HUES48 (cell line): ENCODE measurements at regions not wholly inside any gene's neighbourhood (a gene's known extent, or its start where the extent isn't known, plus 50 kb on each side); places are given as distances from the start of the nearest gene placed in this dataset.

Experiments used
- H3K27ac ChIP-seq: one replicate; pipeline ENCODE4 v1.7.0; 2013; ENCODE audit warnings: low read depth, low read length, inconsistent platforms
- H3K27me3 ChIP-seq: 2 replicates; pipeline ENCODE4 v1.6.1; 2013; ENCODE audit warnings: mild to moderate bottlenecking, low read length; ENCODE audit not compliant: control insufficient read depth, insufficient read depth
- H3K36me3 ChIP-seq: 2 replicates; pipeline ENCODE4 v1.6.1; 2013; ENCODE audit warnings: low read length; ENCODE audit not compliant: control insufficient read depth, insufficient read depth
- H3K4me1 ChIP-seq: 2 replicates; pipeline ENCODE4 v1.6.1; 2013; ENCODE audit warnings: mild to moderate bottlenecking, low read length; ENCODE audit not compliant: control insufficient read depth, insufficient read depth
- H3K4me3 ChIP-seq: 2 replicates; pipeline ENCODE4 v1.5.1; 2013; ENCODE audit warnings: mild to moderate bottlenecking, low read depth, low read length
- H3K9ac ChIP-seq: 2 replicates; pipeline ENCODE4 v1.6.1; 2013; ENCODE audit warnings: mild to moderate bottlenecking, low read depth, low read length, moderate library complexity
- H3K9me3 ChIP-seq: 2 replicates; pipeline ENCODE4 v1.6.1; 2013; ENCODE audit warnings: low read length; ENCODE audit not compliant: control insufficient read depth, insufficient read depth

- Histone ChIP-seq H3K27me3 (no peaks in the 10 kb centered on the region), H3K36me3 (no peaks in the 10 kb centered on the region), H3K9ac (no peak overlapping the region), H3K4me1 (no peaks in the 10 kb centered on the region), H3K27ac (no peak overlapping the region), H3K4me3 (no peak overlapping the region), H3K9me3 (no peaks in the 10 kb centered on the region; the same call in 1 of the 2 replicates)
These were observed 99.8 kb downstream of the COPS8 start for GRCh38 chr2:237185553-237185925.

- Histone ChIP-seq H3K9me3 (no peaks in the 10 kb centered on the region; the same call in 1 of the 2 replicates), H3K4me1 (no peaks in the 10 kb centered on the region), H3K4me3 (no peak overlapping the region), H3K27ac (no peak overlapping the region), H3K9ac (no peak overlapping the region), H3K27me3 (no peaks in the 10 kb centered on the region), H3K36me3 (no peaks in the 10 kb centered on the region)
These were observed 104.1 kb downstream of the COPS8 start for GRCh38 chr2:237189799-237190198.

- no peak overlapping the region for H3K4me3 ChIP-seq
- H3K27ac ChIP-seq: no peak overlapping the region
- H3K9ac ChIP-seq: no peak overlapping the region
- no peaks in the 10 kb centered on the region for H3K27me3 ChIP-seq
- no peaks in the 10 kb centered on the region for H3K36me3 ChIP-seq
- H3K4me1 ChIP-seq: no peaks in the 10 kb centered on the region
- H3K9me3 ChIP-seq: no peaks in the 10 kb centered on the region; the same call in 1 of the 2 replicates
These were observed 105.5 kb downstream of the COPS8 start for GRCh38 chr2:237190966-237191713.

- no peaks in the 10 kb centered on the region for H3K27me3 ChIP-seq
- H3K4me1 ChIP-seq: peaks cover 2% of the 10 kb centered on the region
- no peak overlapping the region for H3K27ac ChIP-seq
These were observed 106.0 kb downstream of the COPS8 start for GRCh38 chr2:237191714-237192081.

GRCh38 chr2:237192881-237193280 is 107.2 kb downstream of the COPS8 start:
- Histone ChIP-seq H3K9ac (no peak overlapping the region), H3K4me3 (no peak overlapping the region), H3K27ac (no peak overlapping the region), H3K4me1 (peaks cover 14% of the 10 kb centered on the region), H3K27me3 (no peaks in the 10 kb centered on the region), H3K9me3 (no peaks in the 10 kb centered on the region; the same call in 1 of the 2 replicates), H3K36me3 (no peaks in the 10 kb centered on the region)

More at GRCh38 chr2:237191714-237192081, 106.0 kb downstream of the COPS8 start:
- H3K36me3 ChIP-seq: no peaks in the 10 kb centered on the region
- H3K4me3 ChIP-seq: no peak overlapping the region
- H3K9me3 ChIP-seq: no peaks in the 10 kb centered on the region; the same call in 1 of the 2 replicates
- H3K9ac ChIP-seq: no peak overlapping the region

GRCh38 chr2:237193436-237193835 is 107.7 kb downstream of the COPS8 start:
- Histone ChIP-seq H3K27me3 (no peaks in the 10 kb centered on the region), H3K27ac (no peak overlapping the region), H3K4me1 (peaks cover 20% of the 10 kb centered on the region), H3K9ac (no peak overlapping the region), H3K36me3 (no peaks in the 10 kb centered on the region), H3K4me3 (no peak overlapping the region), H3K9me3 (no peaks in the 10 kb centered on the region; the same call in 1 of the 2 replicates)

- Histone ChIP-seq H3K27ac (no peak overlapping the region), H3K9ac (no peak overlapping the region), H3K27me3 (no peaks in the 10 kb centered on the region), H3K36me3 (no peaks in the 10 kb centered on the region), H3K4me3 (no peak overlapping the region), H3K9me3 (no peaks in the 10 kb centered on the region; the same call in 1 of the 2 replicates), H3K4me1 (peaks cover 26% of the 10 kb centered on the region)
These were observed 108.4 kb downstream of the COPS8 start for GRCh38 chr2:237194081-237194480.

- Histone ChIP-seq H3K4me3 (no peak overlapping the region), H3K4me1 (peaks cover 31% of the 10 kb centered on the region), H3K27me3 (no peaks in the 10 kb centered on the region), H3K27ac (no peak overlapping the region), H3K36me3 (no peaks in the 10 kb centered on the region), H3K9me3 (peaks cover under 1% of the 10 kb centered on the region; the same call in 1 of the 2 replicates), H3K9ac (no peak overlapping the region)
These were observed 109.2 kb downstream of the COPS8 start for GRCh38 chr2:237194906-237195305.

GRCh38 chr2:237195396-237196120 is 109.9 kb downstream of the COPS8 start:
- Histone ChIP-seq H3K4me1 (peaks cover 31% of the 10 kb centered on the region), H3K4me3 (no peak overlapping the region), H3K9ac (no peak overlapping the region), H3K27me3 (no peaks in the 10 kb centered on the region), H3K36me3 (no peaks in the 10 kb centered on the region), H3K27ac (no peak overlapping the region), H3K9me3 (peaks cover 7% of the 10 kb centered on the region)

- Histone ChIP-seq H3K9ac (no peak overlapping the region), H3K27me3 (no peaks in the 10 kb centered on the region), H3K4me3 (no peak overlapping the region), H3K36me3 (no peaks in the 10 kb centered on the region), H3K27ac (no peak overlapping the region), H3K9me3 (peaks cover 10% of the 10 kb centered on the region), H3K4me1 (peaks cover 31% of the 10 kb centered on the region)
These were observed 110.7 kb downstream of the COPS8 start for GRCh38 chr2:237196409-237196808.
